RKO (cell line): ENCODE measurements at regions not wholly inside any gene's neighbourhood (a gene's known extent, or its start where the extent isn't known, plus 50 kb on each side); places are given as distances from the start of the nearest gene placed in this dataset.
"Not testable (repeated sequence)": the region's sequence is repeated elsewhere in the genome, so short reads cannot be mapped to it uniquely, and the experiment has no call there.

Source experiments
- DNase-seq: peaks from one replicate; pipeline ENCODE4 v3.0.0-alpha.2; 2016; ENCODE audit warnings: low spot score

- DNase-seq = no peak
Measured at GRCh38 chr19:27709496-27709895, 1503.5 kb downstream of the UQCRFS1 start.

GRCh38 chr19:27708986-27709385, 1504.0 kb downstream of the UQCRFS1 start:
- DNase-seq = not testable (repeated sequence)

GRCh38 chr19:27707026-27707425, 1505.9 kb downstream of the UQCRFS1 start:
- not testable (repeated sequence) for DNase-seq

GRCh38 chr19:27705896-27706295, 1507.1 kb downstream of the UQCRFS1 start:
- no peak for DNase-seq

- no peak for DNase-seq
Measured at GRCh38 chr19:27694361-27695055, 1518.4 kb downstream of the UQCRFS1 start.

GRCh38 chr19:27691991-27692390, 1521.0 kb downstream of the UQCRFS1 start:
- DNase-seq = no peak

GRCh38 chr19:27689734-27690241, 1523.2 kb downstream of the UQCRFS1 start:
- no peak for DNase-seq

- DNase-seq = no peak
Measured at GRCh38 chr19:27684293-27684692, 1528.7 kb downstream of the UQCRFS1 start.

GRCh38 chr19:27681972-27682371, 1531.0 kb downstream of the UQCRFS1 start:
- no peak for DNase-seq

GRCh38 chr19:27679905-27680304, 1533.0 kb downstream of the UQCRFS1 start:
- DNase-seq = no peak

GRCh38 chr19:27679399-27679798, 1533.6 kb downstream of the UQCRFS1 start:
- DNase-seq = no peak

- no peak for DNase-seq
Measured at GRCh38 chr19:27676877-27677276, 1536.1 kb downstream of the UQCRFS1 start.

- no peak for DNase-seq
Measured at GRCh38 chr19:27676334-27676733, 1536.6 kb downstream of the UQCRFS1 start.

- no peak for DNase-seq
Measured at GRCh38 chr19:27675771-27676170, 1537.2 kb downstream of the UQCRFS1 start.

- DNase-seq = no peak
Measured at GRCh38 chr19:27674701-27675100, 1538.2 kb downstream of the UQCRFS1 start.

- DNase-seq = no peak
Measured at GRCh38 chr19:27673986-27674385, 1539.0 kb downstream of the UQCRFS1 start.

- DNase-seq = no peak
Measured at GRCh38 chr19:27672309-27673047, 1540.5 kb downstream of the UQCRFS1 start.

- DNase-seq = no peak
Measured at GRCh38 chr19:27671876-27672275, 1541.1 kb downstream of the UQCRFS1 start.

GRCh38 chr19:27660428-27660827, 1552.5 kb downstream of the UQCRFS1 start:
- no peak for DNase-seq

GRCh38 chr19:27657271-27658051, 1555.5 kb downstream of the UQCRFS1 start:
- DNase-seq = no peak

- DNase-seq = no peak
Measured at GRCh38 chr19:27654266-27654990, 1558.5 kb downstream of the UQCRFS1 start.

GRCh38 chr19:27652796-27653195, 1560.2 kb downstream of the UQCRFS1 start:
- DNase-seq = no peak
